HL-60 (cell line): ENCODE measurements at regions not wholly inside any gene's neighbourhood (a gene's known extent, or its start where the extent isn't known, plus 50 kb on each side); places are given as distances from the start of the nearest gene placed in this dataset.

ENCODE experiments used
- DNase-seq, 2 experiments: peaks; one replicate each; pipeline ENCODE4 v3.0.0-alpha.2; 2010 to 2020; ENCODE audit warnings: low read depth in 1 of 2, low spot score in 1 of 2
- H3K27ac ChIP-seq: fragments of 250-450 bp; sonication (Bioruptor Pico); replicated peaks from 2 replicates; pipeline ENCODE4 v1.5.1; 2020; ENCODE audit warnings: mild to moderate bottlenecking, moderate library complexity
- H3K27me3 ChIP-seq: fragments of 250-450 bp; sonication (Bioruptor Pico); 2 replicates; pipeline ENCODE4 v1.5.1; 2021; ENCODE audit warnings: mild to moderate bottlenecking, moderate library complexity; ENCODE audit not compliant: insufficient read depth, poor library complexity, severe bottlenecking
- H3K4me3 ChIP-seq: replicated peaks from 2 replicates; pipeline ENCODE4 v1.5.1; 2011; ENCODE audit warnings: mild to moderate bottlenecking, control low read depth, low read length; ENCODE audit not compliant: insufficient read depth
- CTCF ChIP-seq: IDR thresholded peaks from one replicate; pipeline ENCODE4 v1.5.1; 2011; ENCODE audit warnings: low read length, control low read depth, inconsistent platforms; ENCODE audit not compliant: insufficient read depth
- GABPA ChIP-seq: IDR thresholded peaks from 2 replicates; pipeline ENCODE4 v1.6.1; 2012; ENCODE audit warnings: low read depth
- POLR2AphosphoS5 ChIP-seq: IDR thresholded peaks from 2 replicates; pipeline ENCODE4 v1.6.1; 2012; ENCODE audit warnings: low read depth
- REST ChIP-seq: IDR thresholded peaks from 2 replicates; pipeline ENCODE4 v1.6.1; 2012; ENCODE audit warnings: low read depth; ENCODE audit not compliant: insufficient replicate concordance
- SPI1 ChIP-seq: IDR thresholded peaks from 2 replicates; pipeline ENCODE4 v1.6.1; 2012; ENCODE audit warnings: low read depth, mild to moderate bottlenecking, borderline replicate concordance

- Histone ChIP-seq H3K27ac (no peak overlapping the region), H3K27me3 (no peaks in the 10 kb centered on the region), H3K4me3 (no peak overlapping the region)
- no peak for DNase-seq
- TF ChIP-seq CTCF (no peak), GABPA (no peak), SPI1 (no peak), REST (no peak), POLR2AphosphoS5 (no peak)
Measured at GRCh38 chr2:76332871-76333270, 622.2 kb upstream of the GCFC2 start.

- H3K4me3 ChIP-seq = no peak overlapping the region
- TF ChIP-seq GABPA (no peak), REST (no peak), POLR2AphosphoS5 (no peak), CTCF (no peak), SPI1 (no peak)
Measured at GRCh38 chr2:76330865-76331264, 620.1 kb upstream of the GCFC2 start.

GRCh38 chr2:76326636-76327035 is 615.9 kb upstream of the GCFC2 start:
- TF ChIP-seq REST (no peak), SPI1 (no peak), GABPA (no peak), CTCF (no peak), POLR2AphosphoS5 (no peak)
- H3K27ac ChIP-seq = no peak overlapping the region
- H3K27me3 ChIP-seq = no peaks in the 10 kb centered on the region
- H3K4me3 ChIP-seq = no peak overlapping the region
- no peak for DNase-seq

More at GRCh38 chr2:76330865-76331264, 620.1 kb upstream of the GCFC2 start:
- no peaks in the 10 kb centered on the region for H3K27me3 ChIP-seq
- no peak for DNase-seq
- H3K27ac ChIP-seq = no peak overlapping the region
